G401 (cell line): ENCODE measurements at regions not wholly inside any gene's neighbourhood (a gene's known extent, or its start where the extent isn't known, plus 50 kb on each side); places are given as distances from the start of the nearest gene placed in this dataset.
A peak's percentile ranks its signal among the peaks of the same experiment; 100 is the strongest.

Experiments
- DNase-seq: peaks from one replicate; pipeline ENCODE4 v3.0.0-alpha.2; 2015; ENCODE audit warnings: low spot score
- in situ Hi-C: cut with HindIII; loops from 2 replicates; pipeline ENCODE4 v1.10.0; 2016; ENCODE audit warnings: low sequenced_read_pairs, mixed read lengths

DNA sequence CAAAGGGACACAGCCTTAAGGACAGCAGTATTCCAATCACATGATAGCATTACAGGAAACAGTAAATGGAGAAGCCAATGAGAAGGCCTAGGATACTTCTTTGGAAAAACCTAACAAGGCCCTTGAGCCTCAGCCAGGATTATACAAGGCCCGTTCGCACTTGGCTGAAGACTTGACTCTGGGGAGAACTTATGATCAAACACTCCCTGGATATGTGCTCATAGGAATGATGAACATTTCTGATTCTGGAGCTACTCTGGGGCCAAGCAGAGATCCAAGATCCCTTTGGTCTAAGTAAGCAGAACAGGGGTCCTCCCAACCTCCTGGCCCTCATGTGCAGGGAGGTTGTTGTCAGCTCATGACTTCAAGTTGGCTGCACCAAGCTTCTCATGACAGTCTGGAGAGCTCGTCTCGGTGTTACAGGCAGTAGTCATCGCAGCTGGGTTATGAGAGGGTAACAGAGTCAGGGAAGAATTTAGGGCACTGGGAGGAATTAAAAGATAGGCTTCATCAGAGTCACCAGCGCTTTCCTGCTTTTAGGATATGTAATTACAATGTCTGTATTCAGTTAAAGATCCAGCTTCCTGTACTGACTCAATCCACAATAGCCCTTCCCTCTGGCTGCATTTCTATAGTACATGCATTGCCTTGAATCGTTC, 92.5 kb upstream of the IRF2BP2 start:
- DNase-seq, result no peak
- in situ Hi-C loops, result no loop called here

DNA sequence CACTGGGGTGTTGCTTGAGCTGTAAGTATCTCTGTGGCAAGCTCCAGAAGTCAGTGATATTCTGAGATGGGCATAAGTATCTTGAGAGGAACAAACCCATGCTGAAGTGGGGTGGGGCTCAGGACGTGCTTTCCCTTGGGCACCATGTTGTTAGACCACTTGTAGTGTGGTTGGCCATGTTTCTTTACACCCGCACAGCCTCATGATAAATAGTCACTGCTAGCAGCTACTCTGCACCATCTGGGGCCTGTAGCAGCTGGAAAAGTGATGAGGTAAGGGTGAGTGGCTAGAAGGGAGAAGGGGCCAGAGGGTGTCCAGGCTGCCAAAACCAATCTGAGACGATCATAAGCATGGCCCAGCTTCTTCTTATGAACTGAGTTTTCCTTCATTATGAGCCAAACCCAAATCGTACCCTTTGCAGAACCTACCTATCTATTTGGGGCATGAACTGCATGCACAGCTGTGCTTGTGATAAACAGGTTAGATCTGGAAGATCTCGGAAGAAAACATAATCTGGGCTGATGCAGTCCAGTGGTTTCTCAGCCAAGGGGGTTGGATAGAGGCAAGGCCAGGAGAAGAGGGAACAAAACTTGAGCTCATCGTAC, 91.9 kb upstream of the IRF2BP2 start:
- in situ Hi-C loops, result no loop called here
- DNase-seq, result no peak

DNA sequence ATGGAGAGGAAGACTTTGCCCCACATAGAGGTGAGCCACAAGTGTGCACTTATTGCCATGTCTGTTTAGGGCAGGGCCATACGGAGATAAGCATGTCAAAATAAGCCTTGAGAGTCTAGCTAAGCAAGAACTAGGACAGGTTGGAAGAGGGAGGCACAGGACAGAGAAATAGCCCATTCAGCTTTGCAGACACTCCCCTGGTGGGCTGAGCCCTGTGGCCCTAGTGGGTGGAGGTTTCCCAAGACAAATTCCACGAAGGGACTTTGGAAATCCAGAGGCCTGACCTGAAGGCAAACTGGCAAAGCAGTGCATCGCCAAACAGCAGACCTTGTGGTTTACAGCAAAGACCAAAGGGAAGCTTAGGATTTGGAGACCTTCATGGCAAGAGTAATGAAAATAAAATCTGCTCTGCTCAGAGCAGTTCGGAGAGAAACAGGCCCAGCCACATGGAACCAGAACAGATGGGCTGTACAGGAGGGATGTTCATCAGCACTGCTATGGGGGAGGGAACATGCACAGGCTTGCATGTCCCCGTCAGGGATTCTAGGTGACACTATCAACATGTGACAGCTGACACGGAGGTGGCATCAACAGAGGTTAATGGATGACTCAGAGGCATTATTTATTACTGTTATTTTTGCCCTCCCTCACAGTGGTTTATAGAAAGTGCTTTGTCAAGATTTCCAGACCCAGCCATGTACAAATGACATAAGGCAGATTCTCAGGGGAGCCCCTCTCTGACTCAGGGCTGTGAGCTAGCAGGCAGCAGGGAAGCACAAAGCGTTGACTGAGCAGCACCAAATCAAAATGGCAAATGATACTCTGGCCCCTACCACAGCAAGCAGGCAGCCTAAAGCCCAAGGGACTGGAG, 90.1 kb upstream of the IRF2BP2 start:
- in situ Hi-C loops, result no loop called here

DNA sequence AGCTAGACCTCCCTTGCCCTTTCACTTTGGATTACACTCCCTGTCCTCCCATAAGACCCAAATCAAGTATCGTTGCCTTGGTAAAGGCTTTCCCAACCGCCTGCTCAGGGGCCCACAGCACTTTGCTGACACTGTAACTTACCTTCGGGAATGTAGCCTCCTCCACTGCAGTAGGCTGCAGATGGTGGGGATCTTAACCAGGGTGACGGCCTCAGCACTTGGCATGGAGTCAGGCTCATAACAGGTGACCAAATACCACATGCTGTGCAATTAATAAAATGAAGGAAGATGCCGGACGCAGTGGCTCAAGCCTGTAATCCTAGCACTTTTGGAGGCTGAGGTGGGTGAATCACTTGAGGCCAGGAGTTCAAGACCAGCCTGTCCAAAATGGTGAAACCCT, 88.7 kb upstream of the IRF2BP2 start:
- no peak for DNase-seq
- in situ Hi-C loops, result no loop called here

More for the DNA sequence above, 90.1 kb upstream of the IRF2BP2 start:
- peak; percentile 87 for DNase-seq

- in situ Hi-C loops, result no loop called here
- no peak for DNase-seq
Measured at GRCh38 chr1:234697741-234698140, 87.8 kb upstream of the IRF2BP2 start.

DNA sequence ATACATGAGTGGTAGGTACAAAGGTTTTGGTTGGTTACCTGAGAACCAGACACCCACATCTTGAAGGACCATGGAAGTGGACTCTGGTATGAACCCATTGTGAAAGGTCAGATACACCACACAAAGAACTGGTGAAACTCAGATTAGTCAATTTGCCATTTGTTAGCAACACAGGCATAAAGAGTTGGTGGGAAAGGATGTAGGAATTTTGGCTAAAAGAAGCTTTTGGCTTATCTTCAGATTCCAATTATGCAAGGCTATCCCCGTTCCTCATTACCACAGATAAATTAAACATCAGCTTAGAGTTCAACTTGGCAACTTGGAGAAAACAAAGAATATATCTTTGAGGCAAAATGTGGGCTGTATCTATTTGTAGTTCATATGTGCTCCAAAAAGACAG, 87.0 kb upstream of the IRF2BP2 start:
- no peak for DNase-seq
- in situ Hi-C loops, result no loop called here

- in situ Hi-C loops, result no loop called here
- DNase-seq, result no peak
Measured at GRCh38 chr1:234696148-234696576, 86.2 kb upstream of the IRF2BP2 start.

DNA sequence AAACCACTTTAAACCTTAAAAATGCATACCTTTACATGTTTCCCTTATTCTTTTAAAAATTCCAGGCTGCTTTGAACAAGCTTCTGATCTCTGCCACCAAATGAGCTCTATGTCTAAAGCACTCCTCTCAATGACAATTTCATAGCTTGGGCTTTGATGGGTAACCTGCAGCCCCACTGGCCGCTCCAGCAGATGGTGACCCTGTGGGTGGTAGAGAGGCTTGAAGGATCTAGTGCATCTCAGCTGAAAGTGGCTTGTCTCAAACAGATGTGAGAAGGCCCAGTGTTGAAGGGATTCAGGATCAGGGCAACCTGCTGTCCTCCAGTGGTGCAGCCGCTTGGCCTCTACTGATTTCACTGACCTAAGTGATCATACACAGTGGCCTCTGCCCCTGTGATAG, 84.7 kb upstream of the IRF2BP2 start:
- peak; percentile 60 for DNase-seq
- in situ Hi-C loops, result no loop called here

- peak; percentile 93 for DNase-seq
- in situ Hi-C loops, result no loop called here
Measured at GRCh38 chr1:234692966-234693580, 83.1 kb upstream of the IRF2BP2 start.

DNA sequence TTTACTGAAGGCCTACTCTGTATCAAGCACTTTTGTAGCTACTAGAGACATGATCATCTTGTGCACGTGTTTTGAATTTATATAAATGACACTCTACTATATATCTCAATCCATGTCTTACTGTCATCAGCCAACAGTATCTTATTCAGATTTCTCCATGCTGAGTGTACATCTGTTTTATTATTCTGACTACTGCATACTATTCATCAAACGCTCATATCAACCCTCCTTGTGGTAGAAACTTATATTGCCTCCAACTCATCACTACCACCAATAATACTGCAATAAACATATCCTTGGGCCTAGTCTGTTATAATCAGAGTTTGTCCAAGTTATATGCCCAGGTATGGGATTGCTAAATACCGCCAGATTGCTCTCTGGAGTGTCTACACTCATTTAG, 81.6 kb upstream of the IRF2BP2 start:
- in situ Hi-C loops, result no loop called here
- no peak for DNase-seq

DNA sequence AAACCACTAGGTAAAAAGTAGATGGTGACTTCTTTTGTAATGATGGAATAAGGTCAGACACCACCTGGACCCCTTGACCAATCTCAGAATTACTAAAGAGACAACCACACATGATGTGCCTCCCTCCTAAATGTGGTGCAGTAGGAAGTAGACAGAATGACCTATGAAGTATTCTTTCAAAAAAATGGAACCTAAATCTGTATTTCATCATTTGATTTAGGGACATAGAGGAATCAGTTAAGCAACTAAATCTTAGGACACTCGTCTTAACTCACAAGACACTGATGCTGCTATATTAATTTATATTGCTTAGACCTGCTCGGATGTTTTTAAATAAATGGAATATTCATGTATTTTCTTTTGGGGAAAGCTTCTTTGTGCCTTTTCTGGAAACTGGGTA, 80.9 kb upstream of the IRF2BP2 start:
- no peak for DNase-seq
- in situ Hi-C loops, result no loop called here

GRCh38 chr1:234689236-234689635, 79.3 kb upstream of the IRF2BP2 start:
- in situ Hi-C loops, result no loop called here
- no peak for DNase-seq

GRCh38 chr1:234687011-234687410, 77.0 kb upstream of the IRF2BP2 start:
- in situ Hi-C loops, result no loop called here

DNA sequence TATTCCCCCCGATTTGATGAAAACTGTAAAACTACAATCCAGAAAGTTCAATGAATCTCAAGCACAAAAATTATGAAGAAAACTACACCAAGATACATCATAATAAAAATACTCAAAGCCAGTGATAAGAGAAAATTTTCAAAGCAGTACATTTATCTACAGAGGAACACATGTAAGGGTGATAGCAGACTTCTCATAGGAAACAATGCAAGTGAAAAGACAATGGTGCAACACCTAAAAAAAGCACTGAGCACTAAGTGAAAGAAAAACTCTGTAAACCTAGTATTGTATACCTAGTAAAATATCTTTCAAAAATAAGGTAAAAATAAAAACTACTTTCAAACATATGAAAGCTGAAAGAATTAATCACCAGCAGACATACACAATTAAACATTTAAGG, 76.1 kb upstream of the IRF2BP2 start:
- in situ Hi-C loops, result no loop called here
- DNase-seq, result no peak

More at GRCh38 chr1:234687011-234687410, 77.0 kb upstream of the IRF2BP2 start:
- no peak for DNase-seq

DNA sequence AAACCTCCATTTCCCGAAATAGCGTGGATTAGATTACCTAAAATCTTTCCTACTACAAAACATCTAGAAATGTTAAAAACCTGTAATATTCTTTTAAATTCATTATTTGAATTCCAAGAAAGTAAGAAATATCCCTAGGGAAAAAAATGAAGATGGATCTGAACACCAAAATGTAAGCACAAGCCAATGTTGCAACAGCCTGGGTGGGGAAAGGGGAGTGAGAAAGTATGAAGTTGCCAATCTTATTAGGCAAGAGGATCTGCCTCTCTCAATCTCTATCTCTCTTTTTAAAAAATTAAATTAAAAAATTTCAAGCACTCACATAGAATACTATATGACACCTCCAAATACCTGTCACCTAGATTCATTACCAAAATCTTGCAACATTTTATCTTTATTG, 74.9 kb upstream of the IRF2BP2 start:
- no peak for DNase-seq
- in situ Hi-C loops, result no loop called here

DNA sequence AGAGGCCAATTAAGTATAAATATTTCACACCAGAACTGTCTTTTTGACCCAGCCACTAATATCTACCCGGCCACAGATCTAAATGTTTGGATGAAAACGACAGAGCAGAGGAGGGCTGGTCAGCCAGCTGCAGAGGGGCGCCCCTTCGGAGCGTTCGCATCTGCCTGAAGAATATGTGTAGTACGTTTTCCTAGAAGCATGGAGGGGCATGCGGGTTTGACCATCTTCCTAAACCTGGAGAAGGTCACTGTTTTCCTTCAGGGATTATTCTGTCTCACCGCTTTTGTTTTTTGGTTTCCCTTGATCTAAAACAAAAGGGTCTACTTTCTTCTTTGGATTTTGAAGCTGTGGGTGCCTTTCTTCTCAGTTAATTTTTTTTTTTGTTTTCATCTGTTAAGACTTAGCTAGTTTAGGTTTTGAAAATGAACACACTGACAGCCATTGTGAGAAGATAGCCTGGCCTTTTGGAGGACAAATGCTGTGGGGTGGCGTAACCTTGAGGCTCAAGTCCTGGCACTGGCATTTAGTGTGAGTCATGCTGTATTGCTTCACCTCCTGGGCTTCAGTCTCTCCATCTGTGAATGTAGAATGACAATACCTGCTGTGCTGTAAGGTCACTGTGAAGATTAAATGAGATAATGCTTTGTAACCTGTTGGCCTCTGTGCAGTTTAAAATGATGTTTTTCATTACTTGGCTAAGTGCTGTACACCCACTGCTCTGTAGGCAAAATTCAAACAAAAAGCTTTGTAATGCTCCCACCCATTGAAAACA, 74.1 kb upstream of the IRF2BP2 start:
- DNase-seq, result peak; percentile 66
- in situ Hi-C loops, result no loop called here

DNA sequence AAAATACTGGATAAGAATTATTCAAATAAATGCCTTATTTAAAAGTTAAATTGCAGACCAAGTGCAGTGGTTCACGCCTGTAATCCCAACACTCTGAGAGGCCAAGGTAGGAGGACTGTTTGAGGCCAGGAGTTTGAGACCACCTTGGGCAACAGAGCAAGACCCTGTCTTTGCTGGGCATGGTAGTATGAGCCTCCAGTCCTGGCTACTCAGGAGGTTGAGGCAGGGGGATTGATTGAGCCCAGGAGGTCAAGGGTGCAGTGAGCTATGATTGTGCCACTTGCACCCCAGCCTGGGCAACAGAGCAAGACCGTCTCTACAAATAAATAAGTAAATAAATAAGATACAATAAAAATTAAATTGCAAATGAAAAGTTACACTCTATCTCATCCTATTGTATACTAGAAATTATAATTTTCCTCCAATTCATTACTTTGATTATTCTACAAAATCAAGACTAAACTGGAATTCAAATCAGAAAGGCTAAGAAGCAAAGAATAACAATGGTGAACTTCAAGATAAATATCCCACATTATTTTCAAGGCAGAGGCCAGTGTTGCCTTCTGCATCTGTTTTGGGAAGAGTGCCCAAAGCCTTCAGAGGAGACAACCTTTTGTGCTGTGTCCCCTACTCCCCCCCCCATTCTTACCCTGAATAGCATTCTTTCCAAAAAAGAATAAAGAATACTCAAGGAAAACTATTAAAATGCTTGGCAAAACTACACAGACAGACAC, 73.3 kb upstream of the IRF2BP2 start:
- in situ Hi-C loops, result no loop called here

DNA sequence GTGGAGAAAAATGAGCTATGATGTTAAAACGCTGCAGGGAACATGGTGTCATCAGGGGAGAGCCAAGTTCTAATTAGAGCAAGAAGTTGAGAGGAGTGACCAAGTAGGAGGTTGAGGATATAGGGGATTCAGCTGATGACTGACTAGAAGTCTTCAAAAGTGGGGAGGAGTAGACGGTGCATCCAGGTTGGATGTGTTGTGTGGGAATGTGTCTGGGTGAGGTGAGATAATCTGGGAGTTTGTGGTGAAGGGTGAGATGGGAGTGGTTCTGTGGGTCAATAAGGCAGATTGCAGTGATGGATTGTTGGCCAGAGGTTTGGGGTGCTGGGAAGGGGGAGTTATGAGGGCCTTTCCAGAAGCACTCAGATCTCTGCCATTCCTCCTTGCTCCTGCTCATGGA, 72.0 kb upstream of the IRF2BP2 start:
- in situ Hi-C loops, result no loop called here
- no peak for DNase-seq

More for the DNA sequence above, 73.3 kb upstream of the IRF2BP2 start:
- DNase-seq, result no peak
